GM12878 (cell line): ENCODE measurements at regions not wholly inside any gene's neighbourhood (a gene's known extent, or its start where the extent isn't known, plus 50 kb on each side); places are given as distances from the start of the nearest gene placed in this dataset.

Experiments
- ATAC-seq: fragments of 200-7000 bp; cut with Tn5 transposase; 3 replicates; pipeline ENCODE4 v1.9.1; 2020; ENCODE audit warnings: mild to moderate bottlenecking, moderate library complexity
- BruUV-seq: library from RNA; stranded (reverse); fragments of 400-500 nt; replicated peaks from 2 replicates; lab custom pipeline; 2021; lab: Mats Ljungman, UMichigan
- CTCF ChIA-PET: fragments of 300-600 bp; sonication (Branson Sonifier 250); formaldehyde crosslinking; extraction: SDS; loops from one replicate; lab custom pipeline; 2021; ENCODE audit warnings: inconsistent platforms; lab: Yijun Ruan, JAX
- POLR2A ChIA-PET: fragments of 350-600 bp; formaldehyde crosslinking; extraction: SDS; loops from one replicate; lab custom pipeline; 2021; ENCODE audit warnings: inconsistent platforms; lab: Charles Lee
- RAD21 ChIA-PET: fragments of 300-600 bp; sonication (Branson Sonifier 250); formaldehyde crosslinking; loops from one replicate; lab custom pipeline; 2023; ENCODE audit warnings: antibody characterized with exemption; ENCODE audit not compliant: unreplicated experiment; lab: Charles Lee
- SMC1A ChIA-PET: fragments of 300-600 bp; sonication (Branson Sonifier 250); formaldehyde crosslinking; loops from one replicate; lab custom pipeline; 2023; ENCODE audit not compliant: unreplicated experiment, uncharacterized antibody; lab: Charles Lee
- DNase-seq: peaks from one replicate; pipeline ENCODE4 v3.0.0-alpha.2; 2011; ENCODE audit warnings: low read depth, low spot score
- FAIRE-seq: peaks from 3 replicates; lab custom pipeline; 2011; peaks lifted over from hg19 to GRCh38; lab: Jason Lieb, UNC
- H2AFZ ChIP-seq: 2 replicates; pipeline ENCODE4 v1.6.0; 2011; ENCODE audit warnings: low read depth, low read length, control low read depth; ENCODE audit not compliant: control insufficient read depth
- H3K27ac ChIP-seq: 2 replicates; pipeline ENCODE4 v1.5.1; 2011; ENCODE audit warnings: control low read depth; ENCODE audit not compliant: control insufficient read depth, insufficient read depth
- H3K27me3 ChIP-seq, 2 experiments: replicated peaks in 1 of 2; 2 replicates each; pipeline versions ENCODE4 v1.6.0 to v1.6.1; 2011; ENCODE audit warnings: low read length in 1 of 2; ENCODE audit not compliant: control insufficient read depth in 2 of 2, insufficient read depth in 2 of 2
- H3K36me3 ChIP-seq, 2 experiments: 2 replicates each; pipeline ENCODE4 v1.5.1; 2011; ENCODE audit warnings: low read length in 1 of 2; ENCODE audit not compliant: control insufficient read depth in 2 of 2, insufficient read depth in 2 of 2
- H3K4me1 ChIP-seq: 2 replicates; pipeline ENCODE4 v1.6.1; 2011; ENCODE audit warnings: mild to moderate bottlenecking, low read length, moderate library complexity, mixed read lengths; ENCODE audit not compliant: control insufficient read depth, insufficient read depth
- H3K4me2 ChIP-seq: 2 replicates; pipeline ENCODE4 v1.6.0; 2011; ENCODE audit warnings: control low read depth; ENCODE audit not compliant: control insufficient read depth, insufficient read depth
- H3K4me3 ChIP-seq: fragments of 200-600 bp; sonication (generic); 2 replicates; pipeline ENCODE4 v1.5.1; 2016
- H3K79me2 ChIP-seq: 2 replicates; pipeline ENCODE4 v1.6.0; 2011; ENCODE audit warnings: low read length; ENCODE audit not compliant: control insufficient read depth, insufficient read depth
- H3K9ac ChIP-seq: 2 replicates; pipeline ENCODE4 v1.8.0; 2011; ENCODE audit warnings: low read length, control low read depth, mixed read lengths; ENCODE audit not compliant: control insufficient read depth, insufficient read depth
- H3K9me3 ChIP-seq: replicated peaks from 3 replicates; pipeline ENCODE4 v1.5.1; 2011; ENCODE audit warnings: mild to moderate bottlenecking, low read length; ENCODE audit not compliant: control insufficient read depth, insufficient read depth
- H4K20me1 ChIP-seq: 2 replicates; pipeline ENCODE4 v1.6.0; 2011; ENCODE audit not compliant: control insufficient read depth, insufficient read depth
- ASH2L ChIP-seq: fragments of 300-600, 200-600 bp; sonication (generic); IDR thresholded peaks from 2 replicates; pipeline ENCODE4 v1.6.1; 2017; ENCODE audit warnings: low read depth, mild to moderate bottlenecking, borderline replicate concordance
- CREM ChIP-seq: IDR thresholded peaks from 2 replicates; pipeline ENCODE4 v1.6.1; 2014; ENCODE audit warnings: antibody characterized with exemption, low read depth
- E2F8 ChIP-seq: fragments of 450-650 bp; IDR thresholded peaks from 2 replicates; pipeline ENCODE4 v1.6.1; 2018; ENCODE audit warnings: mild to moderate bottlenecking, low read depth, moderate library complexity; ENCODE audit not compliant: partially characterized antibody
- EP300 ChIP-seq, 2 experiments: fragments of 150-350 bp in 1 of 2; IDR thresholded peaks; 2 replicates each; pipeline ENCODE4 v1.6.1; 2011 to 2012; ENCODE audit warnings: low read depth in 2 of 2, low read length in 2 of 2, borderline replicate concordance in 1 of 2, improper control_type of control experiment in 1 of 2, inconsistent platforms in 1 of 2; ENCODE audit not compliant: control insufficient read depth in 1 of 2
- IKZF1 ChIP-seq: fragments of 450-650 bp; conservative IDR thresholded peaks from 2 replicates; pipeline ENCODE4 v1.6.1; 2017; ENCODE audit warnings: antibody characterized with exemption, mild to moderate bottlenecking
- MLLT1 ChIP-seq: fragments of 450-650 bp; IDR thresholded peaks from 2 replicates; pipeline ENCODE4 v1.6.1; 2016; ENCODE audit warnings: mild to moderate bottlenecking
- POLR2AphosphoS2 ChIP-seq: IDR thresholded peaks from 2 replicates; pipeline ENCODE4 v1.6.1; 2011; ENCODE audit warnings: low read depth, mild to moderate bottlenecking, low read length, improper control_type of control experiment, moderate library complexity
- RELB ChIP-seq: fragments of 450-650 bp; IDR thresholded peaks from 2 replicates; pipeline ENCODE4 v1.6.1; 2017; ENCODE audit warnings: low read depth, mild to moderate bottlenecking, moderate library complexity
- SMAD5 ChIP-seq: IDR thresholded peaks from 2 replicates; pipeline ENCODE4 v1.6.1; 2016; ENCODE audit warnings: antibody characterized with exemption, low read depth
- ZNF274 ChIP-seq: IDR thresholded peaks from one replicate; pipeline ENCODE4 v1.8.0; 2011; ENCODE audit not compliant: insufficient read length, insufficient read depth
- ZNF592 ChIP-seq: fragments of 450-650 bp; IDR thresholded peaks from 2 replicates; pipeline ENCODE4 v1.6.1; 2017; ENCODE audit warnings: mild to moderate bottlenecking, moderate library complexity
- WGBS: methylation state at CpG from one replicate; pipeline ENCODE4 v1.1.6; 2016; ENCODE audit warnings: low lambda C conversion rate; ENCODE audit not compliant: insufficient replicate concordance, insufficient coverage; ENCODE audit errors: missing lambda C conversion rate; 5-methylcytosine and 5-hydroxymethylcytosine counted together
- in situ Hi-C: fragments of 300-500 bp; cut with MboI; formaldehyde crosslinking; loops from 9 replicates; pipeline ENCODE4 v1.14.3; 2018; ENCODE audit warnings: mixed read lengths
- intact Hi-C: fragments of 100-400 bp; cut with micrococcal nuclease; formaldehyde crosslinking; loops from one replicate; pipeline ENCODE4 v1.14.2; 2022; ENCODE audit not compliant: unreplicated experiment

- Histone ChIP-seq H2AFZ (no peak overlapping the region), H3K36me3 (no peaks in the 10 kb centered on the region), H3K4me3 (no peak overlapping the region), H3K9me3 (no peaks in the 10 kb centered on the region), H3K27me3 (no peaks in the 10 kb centered on the region), H3K27ac (no peak overlapping the region), H3K4me1 (no peaks in the 10 kb centered on the region), H3K4me2 (no peak overlapping the region), H3K9ac (no peak overlapping the region), H3K79me2 (no peaks in the 10 kb centered on the region), H4K20me1 (no peaks in the 10 kb centered on the region)
- intact Hi-C loops (no loop called here), in situ Hi-C loops (no loop called here)
- ChIA-PET SMC1A (no interaction called here), RAD21 (no interaction called here), POLR2A (no interaction called here), CTCF (interaction anchor here (0.6 kb wide), 1 partner anchor 12 kb away, joined by 3 read pairs; no protein-coding TSS in a partner anchor)
- DNase-seq, result no peak
- ATAC-seq, result no peak
- WGBS, result 45% methylated on average over 10 of the region's 10 CpGs
- FAIRE-seq, result no peak
- BruUV-seq, result no TSS peak
- no peak for TF ChIP-seq IKZF1
- no peak for TF ChIP-seq ASH2L
- TF ChIP-seq ZNF592, result no peak
- TF ChIP-seq ZNF274, result no peak
- no peak for TF ChIP-seq RELB
- TF ChIP-seq SMAD5, result no peak
- TF ChIP-seq CREM, result no peak
- TF ChIP-seq POLR2AphosphoS2, result no peak
- no peak for TF ChIP-seq MLLT1
- TF ChIP-seq E2F8, result no peak
- no peak for TF ChIP-seq EP300 (IDR thresholded peaks at IDR 0.05; ENCODE audit: borderline replicate concordance in 1 of 2, control insufficient read depth in 1 of 2, low read depth in 2 of 2, low read length in 2 of 2)
These were observed 499.1 kb downstream of the KCNJ2 start for GRCh38 chr17:70668276-70668937.
